Esophagus muscularis mucosa (tissue), 4 donors: ENCODE measurements at regions not wholly inside any gene's neighbourhood (a gene's known extent, or its start where the extent isn't known, plus 50 kb on each side); places are given as distances from the start of the nearest gene placed in this dataset.

Experiments
- DNase-seq: peaks from one replicate; pipeline ENCODE4 v3.0.0-alpha.2; 2017; ENCODE audit errors: extremely low spot score
- H3K27ac ChIP-seq, 4 donors: fragments of 200-600 bp; sonication (generic); replicated peaks in 1 of 4; 1 replicate in 3 of 4; 2 replicates in 1 of 4; pipeline ENCODE4 v1.5.1; 2016 to 2019; ENCODE audit warnings: mild to moderate bottlenecking in 1 of 4
- H3K27me3 ChIP-seq, 4 donors: fragments of 200-600 bp; sonication (generic); one replicate each; pipeline versions ENCODE4 v1.5.1 to v1.6.0; 2016 to 2019
- H3K36me3 ChIP-seq, 4 donors: fragments of 200-600 bp; sonication (generic); one replicate each; pipeline ENCODE4 v1.5.1; 2016 to 2019
- H3K4me1 ChIP-seq, 4 donors: fragments of 200-600 bp; sonication (generic); one replicate each; pipeline ENCODE4 v1.5.1; 2016 to 2019
- H3K4me3 ChIP-seq, 4 donors: fragments of 200-600 bp; sonication (generic); 1 replicate in 2 of 4; 2 replicates in 2 of 4; pipeline ENCODE4 v1.5.1; 2016 to 2019; ENCODE audit warnings: mild to moderate bottlenecking in 4 of 4, moderate library complexity in 1 of 4
- H3K9me3 ChIP-seq, 4 donors: fragments of 200-600 bp; sonication (generic); 1 replicate in 3 of 4; 2 replicates in 1 of 4; pipeline ENCODE4 v1.5.1; 2016 to 2019
- CTCF ChIP-seq, 3 experiments: fragments of 200-600 bp in 2 of 3; fragments of 450-650 bp in 1 of 3; sonication (generic) in 2 of 3; IDR thresholded peaks; one replicate each; pipeline ENCODE4 v1.5.1; 2017 to 2019; ENCODE audit warnings: antibody characterized with exemption in 3 of 3, mild to moderate bottlenecking in 2 of 3, moderate library complexity in 1 of 3
- EP300 ChIP-seq: sonication (generic); formaldehyde crosslinking; IDR thresholded peaks from one replicate; pipeline ENCODE4 v1.6.1; 2017; ENCODE audit warnings: antibody characterized with exemption
- POLR2A ChIP-seq: fragments of 450-650 bp; IDR thresholded peaks from one replicate; pipeline ENCODE4 v1.6.1; 2017; ENCODE audit warnings: antibody characterized with exemption, moderate library complexity, mild to moderate bottlenecking, low read depth
- POLR2AphosphoS5 ChIP-seq, 2 donors: sonication (generic); formaldehyde crosslinking; IDR thresholded peaks; one replicate each; pipeline ENCODE4 v1.6.1; 2017; ENCODE audit warnings: antibody characterized with exemption in 2 of 2
- WGBS: methylation state at CpG from one replicate; pipeline ENCODE4 v1.1.5; 2018; 5-methylcytosine and 5-hydroxymethylcytosine counted together
- intact Hi-C: fragments of 100-400 bp; cut with DNase I; formaldehyde crosslinking; loops from one replicate; pipeline ENCODE4 v1.15.1; 2023

- H3K9me3 ChIP-seq = no peaks in the 10 kb centered on the region
- no peak overlapping the region for H3K4me3 ChIP-seq
- WGBS = 81% methylated on average over 1 of the region's 1 CpG
- no peaks in the 10 kb centered on the region for H3K36me3 ChIP-seq
- no peaks in the 10 kb centered on the region for H3K4me1 ChIP-seq
- DNase-seq = no peak
- H3K27ac ChIP-seq = no peak overlapping the region
- intact Hi-C loops = no loop called here
- TF ChIP-seq POLR2AphosphoS5 (IDR thresholded peaks at IDR 0.05) = no peak
- no peak for TF ChIP-seq EP300
- no peak for TF ChIP-seq CTCF (IDR thresholded peaks at IDR 0.05)
- no peak for TF ChIP-seq POLR2A
- H3K27me3 ChIP-seq = no peaks in the 10 kb centered on the region
Measured at GRCh38 chr16:63323055-63323454, 1286.8 kb upstream of the CDH8 start.

GRCh38 chr16:63315229-63315628 lies 1279.0 kb upstream of the CDH8 start:
- Histone ChIP-seq H3K27ac (no peak overlapping the region), H3K4me3 (no peak overlapping the region), H3K27me3 (no peaks in the 10 kb centered on the region), H3K36me3 (no peaks in the 10 kb centered on the region), H3K9me3 (no peaks in the 10 kb centered on the region), H3K4me1 (no peaks in the 10 kb centered on the region)
- WGBS = 36% methylated on average over 1 of the region's 1 CpG
- DNase-seq = no peak
- intact Hi-C loops = no loop called here
- no peak for TF ChIP-seq POLR2A
- TF ChIP-seq EP300 = no peak
- no peak for TF ChIP-seq POLR2AphosphoS5 (IDR thresholded peaks at IDR 0.05)
- TF ChIP-seq CTCF (IDR thresholded peaks at IDR 0.05) = no peak

- 21% methylated on average over 1 of the region's 1 CpG for WGBS
- no peaks in the 10 kb centered on the region for H3K27me3 ChIP-seq
- H3K4me1 ChIP-seq = no peaks in the 10 kb centered on the region
- TF ChIP-seq POLR2AphosphoS5 (IDR thresholded peaks at IDR 0.05) (no peak), CTCF (IDR thresholded peaks at IDR 0.05) (no peak)
- no peaks in the 10 kb centered on the region for H3K9me3 ChIP-seq
- DNase-seq = no peak
- H3K4me3 ChIP-seq = no peak overlapping the region
- no peak overlapping the region for H3K27ac ChIP-seq
- intact Hi-C loops = no loop called here
- no peaks in the 10 kb centered on the region for H3K36me3 ChIP-seq
Measured at GRCh38 chr16:63312346-63312745, 1276.1 kb upstream of the CDH8 start.

- WGBS = 79% methylated on average over 3 of the region's 3 CpGs
- H3K4me1 ChIP-seq = no peaks in the 10 kb centered on the region
- no peaks in the 10 kb centered on the region for H3K27me3 ChIP-seq
- H3K9me3 ChIP-seq = no peaks in the 10 kb centered on the region
- H3K4me3 ChIP-seq = no peak overlapping the region
- DNase-seq = no peak
- no peaks in the 10 kb centered on the region for H3K36me3 ChIP-seq
- intact Hi-C loops = no loop called here
- H3K27ac ChIP-seq = no peak overlapping the region
- TF ChIP-seq EP300 = no peak
- no peak for TF ChIP-seq POLR2AphosphoS5 (IDR thresholded peaks at IDR 0.05)
- no peak for TF ChIP-seq CTCF (IDR thresholded peaks at IDR 0.05)
- TF ChIP-seq POLR2A = no peak
Measured at GRCh38 chr16:63311313-63311712, 1275.1 kb upstream of the CDH8 start.

- intact Hi-C loops = no loop called here
- H3K9me3 ChIP-seq = no peaks in the 10 kb centered on the region
- TF ChIP-seq EP300 = no peak
- no peak for TF ChIP-seq CTCF (IDR thresholded peaks at IDR 0.05)
- TF ChIP-seq POLR2A = no peak
- TF ChIP-seq POLR2AphosphoS5 (IDR thresholded peaks at IDR 0.05) = no peak
- H3K36me3 ChIP-seq = no peaks in the 10 kb centered on the region
- WGBS = 63% methylated on average over 2 of the region's 2 CpGs
- H3K4me3 ChIP-seq = no peak overlapping the region
- H3K27ac ChIP-seq = no peak overlapping the region
- H3K4me1 ChIP-seq = no peaks in the 10 kb centered on the region
- H3K27me3 ChIP-seq = no peaks in the 10 kb centered on the region
- no peak for DNase-seq
Measured at GRCh38 chr16:63302811-63303210, 1266.6 kb upstream of the CDH8 start.
